ENCODE measurements at regions not wholly inside any gene's neighbourhood (a gene's known extent, or its start where the extent isn't known, plus 50 kb on each side); places are given as distances from the start of the nearest gene placed in this dataset.
"Not testable (repeated sequence)": the region's sequence is repeated elsewhere in the genome, so short reads cannot be mapped to it uniquely, and the experiment has no call there.

DNA sequence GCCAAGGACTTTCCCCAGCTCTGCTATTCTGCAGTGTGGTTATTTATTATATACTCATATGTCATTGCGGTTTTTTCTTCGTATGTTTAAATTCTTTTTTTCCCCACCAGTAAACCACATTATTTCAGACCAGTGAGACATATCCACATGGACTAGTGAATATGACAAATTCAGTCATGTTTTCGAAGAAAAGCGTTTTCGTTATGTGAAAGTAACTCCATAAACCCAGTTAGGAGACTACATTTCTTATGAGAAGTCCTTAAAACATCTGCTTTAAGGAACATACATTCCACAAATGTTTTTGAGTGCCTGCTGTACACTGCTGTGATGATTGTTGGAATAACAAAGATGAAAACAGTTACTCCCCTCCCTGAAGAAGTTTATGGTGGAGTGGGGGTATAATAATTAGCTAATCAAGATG is 591.8 kb upstream of the CLINT1 start:
- Histone ChIP-seq H3K4me1 (no peaks in the 10 kb centered on the region), H3K27me3 (no peaks in the 10 kb centered on the region), H3K36me3 (ENCODE audit: low read depth, missing control alignments) (no peaks in the 10 kb centered on the region), H3K9me3 (no peaks in the 10 kb centered on the region), H3K27ac (no peak overlapping the region), H3K4me3 (no peak overlapping the region)
- DNase-seq, result no peak
- 70 to 72% methylated on average over 5 of the region's 5 CpGs for WGBS, 2 donors
- no peak for TF ChIP-seq POLR2A (IDR thresholded peaks at IDR 0.05)
- TF ChIP-seq, protein P1, sequence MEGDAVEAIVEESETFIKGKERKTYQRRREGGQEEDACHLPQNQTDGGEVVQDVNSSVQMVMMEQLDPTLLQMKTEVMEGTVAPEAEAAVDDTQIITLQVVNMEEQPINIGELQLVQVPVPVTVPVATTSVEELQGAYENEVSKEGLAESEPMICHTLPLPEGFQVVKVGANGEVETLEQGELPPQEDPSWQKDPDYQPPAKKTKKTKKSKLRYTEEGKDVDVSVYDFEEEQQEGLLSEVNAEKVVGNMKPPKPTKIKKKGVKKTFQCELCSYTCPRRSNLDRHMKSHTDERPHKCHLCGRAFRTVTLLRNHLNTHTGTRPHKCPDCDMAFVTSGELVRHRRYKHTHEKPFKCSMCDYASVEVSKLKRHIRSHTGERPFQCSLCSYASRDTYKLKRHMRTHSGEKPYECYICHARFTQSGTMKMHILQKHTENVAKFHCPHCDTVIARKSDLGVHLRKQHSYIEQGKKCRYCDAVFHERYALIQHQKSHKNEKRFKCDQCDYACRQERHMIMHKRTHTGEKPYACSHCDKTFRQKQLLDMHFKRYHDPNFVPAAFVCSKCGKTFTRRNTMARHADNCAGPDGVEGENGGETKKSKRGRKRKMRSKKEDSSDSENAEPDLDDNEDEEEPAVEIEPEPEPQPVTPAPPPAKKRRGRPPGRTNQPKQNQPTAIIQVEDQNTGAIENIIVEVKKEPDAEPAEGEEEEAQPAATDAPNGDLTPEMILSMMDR (IDR thresholded peaks at IDR 0.05), result no peak
- intact Hi-C loops (cut with DNase I; ENCODE audit: low total_unique reads), result no loop called here

DNA sequence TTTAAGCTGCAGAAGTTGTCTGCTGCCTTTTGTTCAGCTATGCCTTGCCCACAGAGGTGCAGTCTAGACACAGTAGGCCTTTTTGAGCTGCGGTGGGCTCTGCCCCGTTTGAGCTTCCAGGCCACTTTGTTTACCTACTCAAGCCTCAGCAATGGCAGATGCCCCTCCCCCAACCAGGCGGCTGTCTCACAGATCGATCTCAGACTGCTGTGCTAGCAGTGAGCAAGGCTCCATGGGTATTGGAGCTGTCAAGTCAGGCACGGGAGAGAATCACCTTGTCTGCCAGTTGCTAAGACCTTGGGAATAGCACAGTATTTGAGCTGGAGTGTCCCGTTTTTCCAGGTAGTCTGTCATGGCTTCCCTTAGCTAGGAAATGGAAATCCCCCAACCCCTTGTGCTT is 587.8 kb upstream of the CLINT1 start:
- H3K27ac ChIP-seq; H3K9me3 ChIP-seq; intact Hi-C loops (cut with DNase I; ENCODE audit: low total_unique reads); DNase-seq; H3K36me3 ChIP-seq (ENCODE audit: low read depth, missing control alignments); H3K27me3 ChIP-seq; H3K4me3 ChIP-seq; H3K4me1 ChIP-seq: not testable (repeated sequence)
- WGBS, 2 donors, result 80 to 81% methylated on average over 4 to 6 of the region's 6 CpGs

DNA sequence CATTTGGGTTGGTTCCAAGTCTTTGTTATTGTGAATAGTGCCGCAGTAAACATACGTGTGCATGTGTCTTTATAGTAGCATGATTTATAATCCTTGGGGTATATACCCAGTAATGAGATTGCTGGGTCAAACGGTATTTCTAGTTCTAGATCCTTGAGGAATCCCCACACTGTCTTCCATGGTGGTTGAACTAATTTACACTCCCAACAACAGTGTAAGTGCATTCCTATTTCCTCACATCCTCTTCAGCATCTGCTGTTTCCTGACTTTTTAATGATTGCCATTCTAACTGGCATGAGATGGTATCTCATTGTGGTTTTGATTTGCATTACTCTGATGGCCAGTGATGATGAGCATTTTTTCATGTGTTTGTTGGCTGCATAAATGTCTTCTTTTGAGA is 580.3 kb upstream of the CLINT1 start:
- 92 to 93% methylated on average over 3 of the region's 3 CpGs for WGBS, 2 donors
- H3K9me3 ChIP-seq; DNase-seq; H3K27ac ChIP-seq; H3K27me3 ChIP-seq; H3K4me3 ChIP-seq; intact Hi-C loops (cut with DNase I; ENCODE audit: low total_unique reads); H3K36me3 ChIP-seq (ENCODE audit: low read depth, missing control alignments); H3K4me1 ChIP-seq: not testable (repeated sequence)

DNA sequence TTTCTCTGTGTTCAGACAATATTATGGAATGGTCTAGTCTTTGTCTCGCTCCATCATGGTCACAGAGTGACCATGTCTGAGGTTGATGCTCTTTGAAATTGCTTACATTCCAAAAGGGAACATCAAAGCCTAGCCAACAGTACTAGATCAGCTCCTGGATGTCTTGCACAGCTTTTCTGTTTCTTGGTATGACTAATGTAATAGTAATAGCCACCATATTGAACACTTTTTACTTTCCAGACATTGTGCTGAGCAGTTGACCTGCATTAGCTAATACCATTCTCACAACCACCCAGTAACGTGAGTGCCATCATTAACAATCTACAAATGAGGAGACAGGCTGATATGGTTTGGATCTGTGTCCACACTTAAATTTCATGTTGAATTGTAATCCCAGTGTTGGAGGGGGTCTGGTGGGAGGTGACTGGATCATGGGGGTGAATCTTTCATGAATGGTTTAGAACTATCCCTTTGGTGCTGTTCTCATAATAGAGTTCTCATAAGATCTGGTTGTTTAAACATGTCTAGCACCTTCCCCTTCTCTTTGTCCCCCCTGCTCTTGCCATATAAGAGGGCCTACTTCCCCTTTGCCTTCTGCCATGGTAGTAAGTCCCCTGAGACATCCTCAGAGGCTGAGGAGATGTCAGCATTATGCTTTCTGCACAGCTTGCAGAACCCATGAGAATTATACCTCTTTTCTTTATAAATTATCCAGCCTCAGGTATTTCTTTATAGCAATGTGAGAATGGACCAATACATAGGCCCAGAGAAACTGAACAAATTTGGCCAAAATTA is 577.5 kb upstream of the CLINT1 start:
- Histone ChIP-seq H3K9me3 (no peaks in the 10 kb centered on the region), H3K27ac (no peak overlapping the region), H3K36me3 (ENCODE audit: low read depth, missing control alignments) (no peaks in the 10 kb centered on the region), H3K4me1 (no peaks in the 10 kb centered on the region), H3K4me3 (no peak overlapping the region), H3K27me3 (no peaks in the 10 kb centered on the region)
- 72 to 78% methylated on average over 2 of the region's 2 CpGs for WGBS, 2 donors
- TF ChIP-seq POLR2A (IDR thresholded peaks at IDR 0.05), result no peak
- TF ChIP-seq, protein P1 (IDR thresholded peaks at IDR 0.05), result no peak
- DNase-seq, result no peak
- intact Hi-C loops (cut with DNase I; ENCODE audit: low total_unique reads), result no loop called here

DNA sequence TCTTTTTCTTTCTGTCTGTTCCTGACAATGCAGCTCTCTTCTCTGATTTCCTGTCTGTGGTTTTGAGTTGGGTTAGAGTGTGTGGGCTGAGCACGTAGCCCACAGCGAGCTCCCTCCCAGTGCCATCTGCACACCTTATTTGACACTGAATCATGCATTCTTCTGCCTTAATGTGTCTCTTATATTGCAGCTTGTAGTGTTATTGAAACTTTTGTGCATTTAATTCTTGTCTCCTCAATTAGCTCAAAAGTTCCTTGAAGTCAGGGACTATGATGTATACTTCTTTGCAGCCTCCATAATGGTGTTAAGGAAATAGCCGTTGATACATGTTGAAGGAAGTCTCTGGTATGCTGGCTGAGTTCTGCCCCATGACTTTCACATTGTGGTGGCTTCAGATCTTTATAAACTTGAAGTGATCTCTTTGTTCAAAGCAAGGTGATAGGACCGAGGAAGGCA is 576.2 kb upstream of the CLINT1 start:
- TF ChIP-seq, protein P1 (IDR thresholded peaks at IDR 0.05), result no peak
- TF ChIP-seq POLR2A (IDR thresholded peaks at IDR 0.05), result no peak
- no peak for DNase-seq
- Histone ChIP-seq H3K4me1 (no peaks in the 10 kb centered on the region), H3K27me3 (no peaks in the 10 kb centered on the region), H3K36me3 (ENCODE audit: low read depth, missing control alignments) (no peaks in the 10 kb centered on the region), H3K27ac (no peak overlapping the region), H3K4me3 (no peak overlapping the region), H3K9me3 (no peaks in the 10 kb centered on the region)
- WGBS, 2 donors, result 70 to 91% methylated on average over 4 of the region's 4 CpGs
- intact Hi-C loops (cut with DNase I; ENCODE audit: low total_unique reads), result no loop called here

DNA sequence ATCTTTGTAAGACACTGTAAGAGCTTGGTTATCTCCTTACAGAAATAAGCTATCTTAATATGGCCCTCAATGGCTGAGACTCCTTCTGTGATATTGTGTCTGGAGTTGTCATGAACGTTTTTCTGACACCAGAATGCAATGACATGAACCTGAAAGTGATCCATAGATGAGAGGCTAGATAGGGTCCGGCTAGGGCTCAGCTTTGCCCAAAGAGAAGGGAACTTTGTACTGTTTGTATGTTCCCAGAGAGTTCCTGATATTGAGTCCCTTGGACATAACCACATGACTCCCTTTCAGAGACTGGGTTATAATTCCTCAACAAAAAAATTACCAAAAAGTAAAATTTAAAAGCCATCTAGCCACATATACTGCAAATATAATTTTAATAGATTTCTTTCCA is 575.8 kb upstream of the CLINT1 start:
- intact Hi-C loops (cut with DNase I; ENCODE audit: low total_unique reads), result no loop called here
- Histone ChIP-seq H3K4me1 (no peaks in the 10 kb centered on the region), H3K36me3 (ENCODE audit: low read depth, missing control alignments) (no peaks in the 10 kb centered on the region), H3K27me3 (no peaks in the 10 kb centered on the region), H3K4me3 (no peak overlapping the region), H3K9me3 (no peaks in the 10 kb centered on the region), H3K27ac (no peak overlapping the region)
- no peak for DNase-seq
- 52 to 58% methylated on average over 2 of the region's 2 CpGs for WGBS, 2 donors
- TF ChIP-seq, protein P1 (IDR thresholded peaks at IDR 0.05), result no peak
- no peak for TF ChIP-seq POLR2A (IDR thresholded peaks at IDR 0.05)
